SK-N-SH (cell line): ENCODE measurements at regions not wholly inside any gene's neighbourhood (a gene's known extent, or its start where the extent isn't known, plus 50 kb on each side); places are given as distances from the start of the nearest gene placed in this dataset.

Experiments
- EP300 ChIP-seq, 2 experiments: IDR thresholded peaks; 2 replicates each; pipeline versions ENCODE4 v1.4.0 to v1.6.1; 2012; ENCODE audit warnings: borderline replicate concordance in 1 of 2, low read depth in 1 of 2, low read length in 1 of 2
- FOXJ3 ChIP-seq: sonication (generic); formaldehyde crosslinking; IDR thresholded peaks from 2 replicates; pipeline ENCODE4 v1.5.1; 2020; ENCODE audit warnings: mild to moderate bottlenecking, missing genetic modification reagents
- FOXM1 ChIP-seq: IDR thresholded peaks from 2 replicates; pipeline ENCODE4 v1.4.0; 2012; ENCODE audit warnings: low read depth, mild to moderate bottlenecking
- SIN3A ChIP-seq: IDR thresholded peaks from 2 replicates; pipeline ENCODE4 v1.6.1; 2012; ENCODE audit warnings: low read depth, mild to moderate bottlenecking, low read length, moderate library complexity, borderline replicate concordance
- TAF1 ChIP-seq: IDR thresholded peaks from 2 replicates; pipeline ENCODE4 v1.6.1; 2012; ENCODE audit warnings: low read depth, mild to moderate bottlenecking, low read length, moderate library complexity, borderline replicate concordance
- USF1 ChIP-seq: IDR thresholded peaks from 2 replicates; pipeline ENCODE4 v1.4.0; 2012; ENCODE audit warnings: low read depth, borderline replicate concordance
- TF ChIP-seq, protein P1 (sequence below): fragments of 200-600 bp; sonication (generic); IDR thresholded peaks from 2 replicates; pipeline ENCODE4 v1.6.1; 2017; ENCODE audit warnings: antibody characterized with exemption, mild to moderate bottlenecking, moderate library complexity
- TF ChIP-seq, protein P2 (sequence below): IDR thresholded peaks from 2 replicates; pipeline ENCODE4 v1.4.0; 2012; ENCODE audit warnings: low read depth, borderline replicate concordance

DNA sequence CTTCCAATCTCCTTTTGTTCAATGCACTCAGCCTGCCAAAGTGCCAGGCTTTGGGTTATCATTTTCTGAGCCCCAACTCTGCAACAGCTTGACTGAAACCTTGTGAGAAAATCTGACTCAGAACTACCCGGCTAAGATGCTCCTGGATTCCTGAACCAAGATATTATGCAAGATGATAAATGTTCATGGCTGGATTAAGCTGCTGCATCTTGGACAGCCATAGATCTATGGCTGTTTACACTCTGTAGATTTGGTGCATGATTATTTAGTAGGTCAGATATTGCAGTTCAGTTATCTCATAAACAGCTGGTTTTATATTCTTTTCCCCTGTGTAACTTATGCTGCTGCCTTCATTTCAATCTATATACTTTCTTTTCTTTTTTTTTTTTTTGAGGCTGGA is 243.5 kb downstream of the GATA3 start:
- TF ChIP-seq SIN3A = no peak
- no peak for TF ChIP-seq EP300 (IDR thresholded peaks at IDR 0.05; ENCODE audit: borderline replicate concordance in 1 of 2, low read depth in 1 of 2, low read length in 1 of 2)
- no peak for TF ChIP-seq USF1
- no peak for TF ChIP-seq FOXM1
- no peak for TF ChIP-seq FOXJ3
- TF ChIP-seq, protein P1, sequence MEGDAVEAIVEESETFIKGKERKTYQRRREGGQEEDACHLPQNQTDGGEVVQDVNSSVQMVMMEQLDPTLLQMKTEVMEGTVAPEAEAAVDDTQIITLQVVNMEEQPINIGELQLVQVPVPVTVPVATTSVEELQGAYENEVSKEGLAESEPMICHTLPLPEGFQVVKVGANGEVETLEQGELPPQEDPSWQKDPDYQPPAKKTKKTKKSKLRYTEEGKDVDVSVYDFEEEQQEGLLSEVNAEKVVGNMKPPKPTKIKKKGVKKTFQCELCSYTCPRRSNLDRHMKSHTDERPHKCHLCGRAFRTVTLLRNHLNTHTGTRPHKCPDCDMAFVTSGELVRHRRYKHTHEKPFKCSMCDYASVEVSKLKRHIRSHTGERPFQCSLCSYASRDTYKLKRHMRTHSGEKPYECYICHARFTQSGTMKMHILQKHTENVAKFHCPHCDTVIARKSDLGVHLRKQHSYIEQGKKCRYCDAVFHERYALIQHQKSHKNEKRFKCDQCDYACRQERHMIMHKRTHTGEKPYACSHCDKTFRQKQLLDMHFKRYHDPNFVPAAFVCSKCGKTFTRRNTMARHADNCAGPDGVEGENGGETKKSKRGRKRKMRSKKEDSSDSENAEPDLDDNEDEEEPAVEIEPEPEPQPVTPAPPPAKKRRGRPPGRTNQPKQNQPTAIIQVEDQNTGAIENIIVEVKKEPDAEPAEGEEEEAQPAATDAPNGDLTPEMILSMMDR = no peak
- TF ChIP-seq, protein P2, sequence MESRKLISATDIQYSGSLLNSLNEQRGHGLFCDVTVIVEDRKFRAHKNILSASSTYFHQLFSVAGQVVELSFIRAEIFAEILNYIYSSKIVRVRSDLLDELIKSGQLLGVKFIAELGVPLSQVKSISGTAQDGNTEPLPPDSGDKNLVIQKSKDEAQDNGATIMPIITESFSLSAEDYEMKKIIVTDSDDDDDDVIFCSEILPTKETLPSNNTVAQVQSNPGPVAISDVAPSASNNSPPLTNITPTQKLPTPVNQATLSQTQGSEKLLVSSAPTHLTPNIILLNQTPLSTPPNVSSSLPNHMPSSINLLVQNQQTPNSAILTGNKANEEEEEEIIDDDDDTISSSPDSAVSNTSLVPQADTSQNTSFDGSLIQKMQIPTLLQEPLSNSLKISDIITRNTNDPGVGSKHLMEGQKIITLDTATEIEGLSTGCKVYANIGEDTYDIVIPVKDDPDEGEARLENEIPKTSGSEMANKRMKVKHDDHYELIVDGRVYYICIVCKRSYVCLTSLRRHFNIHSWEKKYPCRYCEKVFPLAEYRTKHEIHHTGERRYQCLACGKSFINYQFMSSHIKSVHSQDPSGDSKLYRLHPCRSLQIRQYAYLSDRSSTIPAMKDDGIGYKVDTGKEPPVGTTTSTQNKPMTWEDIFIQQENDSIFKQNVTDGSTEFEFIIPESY = no peak
- TF ChIP-seq TAF1 = no peak
